HT1080 (cell line): ENCODE measurements at regions not wholly inside any gene's neighbourhood (a gene's known extent, or its start where the extent isn't known, plus 50 kb on each side); places are given as distances from the start of the nearest gene placed in this dataset.
A peak's percentile ranks its signal among the peaks of the same experiment; 100 is the strongest.

Experiments used
- DNase-seq: peaks from one replicate; pipeline ENCODE4 v3.0.0-alpha.2; 2015; ENCODE audit warnings: low read depth

GRCh38 chr2:226652983-226653765 is 146.4 kb downstream of the IRS1 start:
- no peak for DNase-seq

- DNase-seq: peak; percentile 98
These were observed 147.3 kb downstream of the IRS1 start for GRCh38 chr2:226652369-226652768.

- DNase-seq: peak; percentile 96
These were observed 149.6 kb downstream of the IRS1 start for GRCh38 chr2:226649871-226650660.

GRCh38 chr2:226649201-226649600 is 150.4 kb downstream of the IRS1 start:
- DNase-seq: no peak

GRCh38 chr2:226647621-226648518 is 151.8 kb downstream of the IRS1 start:
- no peak for DNase-seq

- DNase-seq: peak; percentile 60
These were observed 155.2 kb downstream of the IRS1 start for GRCh38 chr2:226644399-226644865.

GRCh38 chr2:226643946-226644282 is 155.7 kb downstream of the IRS1 start:
- DNase-seq: no peak

GRCh38 chr2:226643030-226643945 is 156.3 kb downstream of the IRS1 start:
- DNase-seq: no peak

GRCh38 chr2:226641008-226641407 is 158.6 kb downstream of the IRS1 start:
- DNase-seq: no peak

- no peak for DNase-seq
These were observed 159.1 kb downstream of the IRS1 start for GRCh38 chr2:226640501-226640900.

- DNase-seq: no peak
These were observed 160.1 kb downstream of the IRS1 start for GRCh38 chr2:226639550-226639949.

GRCh38 chr2:226638576-226638975 is 161.0 kb downstream of the IRS1 start:
- DNase-seq: no peak

GRCh38 chr2:226637383-226637782 is 162.2 kb downstream of the IRS1 start:
- DNase-seq: no peak

GRCh38 chr2:226636586-226636985 is 163.0 kb downstream of the IRS1 start:
- no peak for DNase-seq

GRCh38 chr2:226634943-226635604 is 164.5 kb downstream of the IRS1 start:
- no peak for DNase-seq

- no peak for DNase-seq
These were observed 167.9 kb downstream of the IRS1 start for GRCh38 chr2:226631671-226632070.

GRCh38 chr2:226631187-226631586 is 168.4 kb downstream of the IRS1 start:
- DNase-seq: no peak

GRCh38 chr2:226625946-226626345 is 173.7 kb downstream of the IRS1 start:
- no peak for DNase-seq

- no peak for DNase-seq
These were observed 175.8 kb downstream of the IRS1 start for GRCh38 chr2:226623587-226624368.
